ENCODE measurements at regions not wholly inside any gene's neighbourhood (a gene's known extent, or its start where the extent isn't known, plus 50 kb on each side); places are given as distances from the start of the nearest gene placed in this dataset.

- Histone ChIP-seq H3K27me3 (ENCODE audit: control insufficient read depth in 2 of 2, insufficient read depth in 2 of 2, low read length in 2 of 2) (no peaks in the 10 kb centered on the region), H2AFZ (ENCODE audit: insufficient read depth, low read depth, low read length, poor library complexity, severe bottlenecking) (no peak overlapping the region), H4K20me1 (ENCODE audit: insufficient read depth, low read length) (no peaks in the 10 kb centered on the region), H3K4me2 (replicated peaks; ENCODE audit: extremely low read depth, low read length, poor library complexity, severe bottlenecking) (no peak overlapping the region), H3K79me2 (ENCODE audit: insufficient read depth, low read length) (no peaks in the 10 kb centered on the region), H3K4me1 (ENCODE audit: control insufficient read depth in 1 of 2, insufficient read depth in 2 of 2, low read length in 2 of 2) (peaks cover 24 to 36% of the 10 kb centered on the region in 2 donors), H3K9me3 (replicated peaks in 1 of 2; ENCODE audit: control insufficient read depth in 1 of 2, insufficient read depth in 1 of 2, low read length in 2 of 2) (no peaks in the 10 kb centered on the region), H3K27ac (ENCODE audit: low read depth in 1 of 2, low read length in 2 of 2) (no peak overlapping the region), H3K36me3 (replicated peaks in 1 of 2; ENCODE audit: control insufficient read depth in 1 of 2, insufficient read depth in 2 of 2, low read length in 2 of 2) (no peaks in the 10 kb centered on the region), H3K4me3 (replicated peaks in 1 of 3; ENCODE audit: low read depth in 2 of 3, low read length in 3 of 3) (no peak overlapping the region), H3K9ac (ENCODE audit: insufficient read depth, low read length, poor library complexity, severe bottlenecking) (no peak overlapping the region)
- Mint-ChIP-seq H3K9me3 (peaks cover 0 to 4% (median 0%) of the 10 kb centered on the region in 7 donors), H3K27ac (peak overlapping the region in 1 of 7 donors; percentile 20), H3K27me3 (ENCODE audit: low read depth in 3 of 3) (peaks cover 0 to 2% (median 0%) of the 10 kb centered on the region in 3 donors), H3K4me3 (no peak overlapping the region), H3K36me3 (no peaks in the 10 kb centered on the region), H3K4me1 (peaks cover 32% of the 10 kb centered on the region)
- intact Hi-C loops (cut with micrococcal nuclease) = no loop called here
- no peak for TF ChIP-seq CTCF (IDR thresholded peaks at IDR 0.05)
- no CpG with 5 or more reads among the region's 4 CpGs for WGBS (ENCODE audit: insufficient coverage)
- DNase-seq = no peak
Observed at GRCh38 chr5:34495178-34495577, 160.9 kb upstream of the RAI14 start.

- Mint-ChIP-seq H3K36me3 (no peaks in the 10 kb centered on the region), H3K27me3 (ENCODE audit: low read depth in 3 of 3) (no peaks in the 10 kb centered on the region), H3K4me3 (no peak overlapping the region), H3K27ac (no peak overlapping the region), H3K4me1 (peaks cover 41% of the 10 kb centered on the region), H3K9me3 (peaks cover 0 to 4% (median 0%) of the 10 kb centered on the region in 7 donors)
- H3K27me3 ChIP-seq (ENCODE audit: control insufficient read depth in 2 of 2, insufficient read depth in 2 of 2, low read length in 2 of 2) = no peaks in the 10 kb centered on the region
- H3K9ac ChIP-seq (ENCODE audit: insufficient read depth, low read length, poor library complexity, severe bottlenecking) = no peak overlapping the region
- H3K36me3 ChIP-seq (replicated peaks in 1 of 2; ENCODE audit: control insufficient read depth in 1 of 2, insufficient read depth in 2 of 2, low read length in 2 of 2) = no peaks in the 10 kb centered on the region
- WGBS (ENCODE audit: insufficient coverage) = 88% methylated on average over 5 of the region's 13 CpGs
- H4K20me1 ChIP-seq (ENCODE audit: insufficient read depth, low read length) = no peaks in the 10 kb centered on the region
- H3K4me3 ChIP-seq (replicated peaks in 1 of 3; ENCODE audit: low read depth in 2 of 3, low read length in 3 of 3) = no peak overlapping the region
- no peak overlapping the region for H2AFZ ChIP-seq (ENCODE audit: insufficient read depth, low read depth, low read length, poor library complexity, severe bottlenecking)
- H3K79me2 ChIP-seq (ENCODE audit: insufficient read depth, low read length) = no peaks in the 10 kb centered on the region
- no peak for TF ChIP-seq CTCF (IDR thresholded peaks at IDR 0.05)
- no peak overlapping the region for H3K27ac ChIP-seq (ENCODE audit: low read depth in 1 of 2, low read length in 2 of 2)
- DNase-seq = no peak
- H3K9me3 ChIP-seq (replicated peaks in 1 of 2; ENCODE audit: control insufficient read depth in 1 of 2, insufficient read depth in 1 of 2, low read length in 2 of 2) = no peaks in the 10 kb centered on the region
- intact Hi-C loops (cut with micrococcal nuclease) = no loop called here
- H3K4me2 ChIP-seq (replicated peaks; ENCODE audit: extremely low read depth, low read length, poor library complexity, severe bottlenecking) = no peak overlapping the region
- peaks cover 35 to 47% of the 10 kb centered on the region in 2 donors for H3K4me1 ChIP-seq (ENCODE audit: control insufficient read depth in 1 of 2, insufficient read depth in 2 of 2, low read length in 2 of 2)
Observed at GRCh38 chr5:34496260-34496691, 159.9 kb upstream of the RAI14 start.

All from CD14-positive monocyte (primary cell).